Fibroblast of lung (primary cell): ENCODE measurements at regions not wholly inside any gene's neighbourhood (a gene's known extent, or its start where the extent isn't known, plus 50 kb on each side); places are given as distances from the start of the nearest gene placed in this dataset.

Experiments used
- DNase-seq, 2 donors: peaks; one replicate each; pipeline versions ENCODE4 v3.0.0 to v3.0.0-alpha.2; 2010; ENCODE audit warnings: low read depth in 2 of 2
- H2AFZ ChIP-seq: 2 replicates; pipeline ENCODE4 v1.5.1; 2012; ENCODE audit warnings: low read length, control low read depth, inconsistent platforms
- H3K27ac ChIP-seq: 2 replicates; pipeline ENCODE4 v1.5.1; 2011; ENCODE audit warnings: low read length, control low read depth; ENCODE audit not compliant: insufficient read depth
- H3K27me3 ChIP-seq: 2 replicates; pipeline ENCODE4 v1.5.1; 2011; ENCODE audit warnings: mild to moderate bottlenecking, low read length; ENCODE audit not compliant: control insufficient read depth, insufficient read depth
- H3K36me3 ChIP-seq: 2 replicates; pipeline ENCODE4 v1.5.1; 2011; ENCODE audit warnings: low read length; ENCODE audit not compliant: control insufficient read depth, insufficient read depth
- H3K4me1 ChIP-seq: 2 replicates; pipeline ENCODE4 v1.5.1; 2011; ENCODE audit warnings: low read length; ENCODE audit not compliant: control insufficient read depth, insufficient read depth; ENCODE audit errors: extremely low read depth
- H3K4me2 ChIP-seq: 2 replicates; pipeline ENCODE4 v1.5.1; 2011; ENCODE audit warnings: low read length, control low read depth; ENCODE audit not compliant: insufficient read depth; ENCODE audit errors: extremely low read depth
- H3K4me3 ChIP-seq, 4 experiments: fragments of 200-600 bp in 1 of 4; sonication (generic) in 1 of 4; replicated peaks in 1 of 4; 2 replicates each; pipeline ENCODE4 v1.5.1; 2011 to 2016; ENCODE audit warnings: low read length in 4 of 4, low read depth in 3 of 4, mild to moderate bottlenecking in 3 of 4, control low read depth in 2 of 4, inconsistent platforms in 1 of 4, mixed read lengths in 1 of 4; ENCODE audit not compliant: insufficient read depth in 1 of 4; ENCODE audit errors: control extremely low read depth in 1 of 4
- H3K79me2 ChIP-seq: 2 replicates; pipeline ENCODE4 v1.5.1; 2012; ENCODE audit warnings: mild to moderate bottlenecking, low read length, inconsistent platforms; ENCODE audit not compliant: control insufficient read depth, insufficient read depth
- H3K9ac ChIP-seq: 2 replicates; pipeline ENCODE4 v1.5.1; 2011; ENCODE audit warnings: mild to moderate bottlenecking, low read length, control low read depth; ENCODE audit not compliant: insufficient read depth
- H3K9me3 ChIP-seq: 2 replicates; pipeline ENCODE4 v1.5.1; 2012; ENCODE audit warnings: low read depth, low read length; ENCODE audit not compliant: control insufficient read depth, insufficient read depth
- H4K20me1 ChIP-seq: 2 replicates; pipeline ENCODE4 v1.5.1; 2011; ENCODE audit warnings: low read length; ENCODE audit not compliant: control insufficient read depth, insufficient read depth; ENCODE audit errors: extremely low read depth
- CTCF ChIP-seq, 2 donors: IDR thresholded peaks in 1 of 2; conservative IDR thresholded peaks in 1 of 2; 1 replicate in 1 of 2; 2 replicates in 1 of 2; pipeline ENCODE4 v1.5.1; 2011 to 2012; ENCODE audit warnings: low read length in 2 of 2, control low read depth in 1 of 2, inconsistent platforms in 1 of 2, low read depth in 1 of 2, mild to moderate bottlenecking in 1 of 2
- EZH2 ChIP-seq: IDR thresholded peaks from 2 replicates; pipeline ENCODE4 v1.5.1; 2012; ENCODE audit warnings: low read length, control low read depth, mild to moderate bottlenecking; ENCODE audit errors: missing control alignments

- Histone ChIP-seq H4K20me1 (no peaks in the 10 kb centered on the region), H3K4me3 (no peak overlapping the region), H3K9ac (no peak overlapping the region), H3K79me2 (no peaks in the 10 kb centered on the region), H3K4me2 (no peak overlapping the region), H3K27ac (no peak overlapping the region), H2AFZ (no peak overlapping the region), H3K9me3 (no peaks in the 10 kb centered on the region), H3K4me1 (no peaks in the 10 kb centered on the region), H3K36me3 (no peaks in the 10 kb centered on the region), H3K27me3 (no peaks in the 10 kb centered on the region)
- DNase-seq = peak in 1 of 2 donors; percentile 24
- TF ChIP-seq EZH2 (no peak), CTCF (conservative IDR thresholded peaks at IDR 0.05 in 1 of 2, IDR thresholded peaks at IDR 0.05 in 1 of 2; ENCODE audit: low read depth in 1 of 2, low read length in 2 of 2) (no peak)
Observed at GRCh38 chr17:71482625-71483024, 638.2 kb upstream of the SOX9 start.

GRCh38 chr17:71484546-71484945 is 636.3 kb upstream of the SOX9 start:
- no peak overlapping the region for H3K4me2 ChIP-seq
- H4K20me1 ChIP-seq = no peaks in the 10 kb centered on the region
- TF ChIP-seq EZH2 (no peak), CTCF (conservative IDR thresholded peaks at IDR 0.05 in 1 of 2, IDR thresholded peaks at IDR 0.05 in 1 of 2; ENCODE audit: low read depth in 1 of 2, low read length in 2 of 2) (no peak)
- no peaks in the 10 kb centered on the region for H3K36me3 ChIP-seq
- H2AFZ ChIP-seq = no peak overlapping the region
- H3K9me3 ChIP-seq = no peaks in the 10 kb centered on the region
- H3K27me3 ChIP-seq = no peaks in the 10 kb centered on the region
- H3K4me3 ChIP-seq = no peak overlapping the region
- no peak overlapping the region for H3K9ac ChIP-seq
- no peaks in the 10 kb centered on the region for H3K4me1 ChIP-seq
- DNase-seq = peak in 1 of 2 donors; percentile 50
- no peaks in the 10 kb centered on the region for H3K79me2 ChIP-seq
- no peak overlapping the region for H3K27ac ChIP-seq

GRCh38 chr17:71485426-71485825 is 635.4 kb upstream of the SOX9 start:
- no peak for TF ChIP-seq EZH2
- no peak for TF ChIP-seq CTCF (conservative IDR thresholded peaks at IDR 0.05 in 1 of 2, IDR thresholded peaks at IDR 0.05 in 1 of 2; ENCODE audit: low read depth in 1 of 2, low read length in 2 of 2)
- H3K4me3 ChIP-seq = no peak overlapping the region
- no peaks in the 10 kb centered on the region for H3K9me3 ChIP-seq
- no peak overlapping the region for H3K4me2 ChIP-seq
- no peaks in the 10 kb centered on the region for H3K36me3 ChIP-seq
- H2AFZ ChIP-seq = no peak overlapping the region
- DNase-seq = no peak
- no peaks in the 10 kb centered on the region for H4K20me1 ChIP-seq
- no peak overlapping the region for H3K27ac ChIP-seq
- H3K79me2 ChIP-seq = no peaks in the 10 kb centered on the region
- H3K27me3 ChIP-seq = no peaks in the 10 kb centered on the region
- H3K9ac ChIP-seq = no peak overlapping the region
- no peaks in the 10 kb centered on the region for H3K4me1 ChIP-seq
